HG03139 (cell line): ENCODE measurements at regions not wholly inside any gene's neighbourhood (a gene's known extent, or its start where the extent isn't known, plus 50 kb on each side); places are given as distances from the start of the nearest gene placed in this dataset.
"Not testable (repeated sequence)": the region's sequence is repeated elsewhere in the genome, so short reads cannot be mapped to it uniquely, and the experiment has no call there.

Experiments used
- ATAC-seq: cut with Tn5 transposase; IDR thresholded peaks from one replicate; pipeline ENCODE4 v1.9.1; 2021; ENCODE audit not compliant: unreplicated experiment

GRCh38 chr3:191644291-191644690 is 183.3 kb downstream of the PYDC2 start:
- ATAC-seq = no peak

- no peak for ATAC-seq
Observed at GRCh38 chr3:191646242-191646641, 185.3 kb downstream of the PYDC2 start.

GRCh38 chr3:191648787-191649186 is 187.8 kb downstream of the PYDC2 start:
- ATAC-seq = no peak

GRCh38 chr3:191649626-191650025 is 188.7 kb downstream of the PYDC2 start:
- no peak for ATAC-seq

GRCh38 chr3:191658781-191659419 is 197.9 kb downstream of the PYDC2 start:
- ATAC-seq = not testable (repeated sequence)

- ATAC-seq = not testable (repeated sequence)
Observed at GRCh38 chr3:191662150-191662549, 201.2 kb downstream of the PYDC2 start.

- no peak for ATAC-seq
Observed at GRCh38 chr3:191680989-191681597, 220.1 kb downstream of the PYDC2 start.

- ATAC-seq = no peak
Observed at GRCh38 chr3:191682961-191683360, 222.0 kb downstream of the PYDC2 start.

GRCh38 chr3:191686626-191687025 is 225.7 kb downstream of the PYDC2 start:
- ATAC-seq = no peak

GRCh38 chr3:191688756-191689433 is 227.9 kb downstream of the PYDC2 start:
- ATAC-seq = no peak

GRCh38 chr3:191691184-191691583 is 230.2 kb downstream of the PYDC2 start:
- ATAC-seq = not testable (repeated sequence)

- no peak for ATAC-seq
Observed at GRCh38 chr3:191695131-191695814, 234.3 kb downstream of the PYDC2 start.

- no peak for ATAC-seq
Observed at GRCh38 chr3:191695815-191696153, 234.8 kb downstream of the PYDC2 start.

- ATAC-seq = no peak
Observed at GRCh38 chr3:191696348-191696747, 235.4 kb downstream of the PYDC2 start.

- ATAC-seq = no peak
Observed at GRCh38 chr3:191699546-191699945, 238.6 kb downstream of the PYDC2 start.

GRCh38 chr3:191702121-191702520 is 241.2 kb downstream of the PYDC2 start:
- no peak for ATAC-seq

GRCh38 chr3:191707817-191708216 is 246.9 kb downstream of the PYDC2 start:
- ATAC-seq = no peak

GRCh38 chr3:191715585-191715984 is 254.6 kb downstream of the PYDC2 start:
- ATAC-seq = no peak

GRCh38 chr3:191721390-191721861 is 260.5 kb downstream of the PYDC2 start:
- ATAC-seq = no peak

- no peak for ATAC-seq
Observed at GRCh38 chr3:191721990-191722389, 261.0 kb downstream of the PYDC2 start.

GRCh38 chr3:191727338-191727737 is 266.4 kb downstream of the PYDC2 start:
- ATAC-seq = no peak

GRCh38 chr3:191728186-191728585 is 267.2 kb downstream of the PYDC2 start:
- ATAC-seq = no peak
